Kidney (tissue), 13 donors: ENCODE measurements at regions not wholly inside any gene's neighbourhood (a gene's known extent, or its start where the extent isn't known, plus 50 kb on each side); places are given as distances from the start of the nearest gene placed in this dataset.

Experiments used
- DNase-seq, 5 donors: peaks; one replicate each; pipeline ENCODE4 v3.0.0-alpha.2; 2013 to 2020
- FAIRE-seq: peaks from 2 replicates; lab custom pipeline; 2012; peaks lifted over from hg19 to GRCh38; lab: Jason Lieb, UNC
- H3K27ac ChIP-seq, 2 donors: one replicate each; pipeline ENCODE4 v1.7.0; 2013; ENCODE audit warnings: low read depth in 2 of 2, low read length in 2 of 2, inconsistent platforms in 1 of 2
- H3K27me3 ChIP-seq: one replicate; pipeline ENCODE4 v1.7.1; 2013; ENCODE audit warnings: low read length, inconsistent platforms; ENCODE audit not compliant: control insufficient read depth, insufficient read depth
- H3K36me3 ChIP-seq, 3 donors: one replicate each; pipeline versions ENCODE4 v1.7.0 to v1.7.1; 2013; ENCODE audit warnings: low read length in 3 of 3, control low read depth in 1 of 3, inconsistent platforms in 1 of 3; ENCODE audit not compliant: insufficient read depth in 3 of 3, control insufficient read depth in 2 of 3
- H3K4me1 ChIP-seq, 3 donors: one replicate each; pipeline versions ENCODE4 v1.7.0 to v1.7.1; 2013; ENCODE audit warnings: low read length in 3 of 3, inconsistent platforms in 1 of 3, low read depth in 1 of 3; ENCODE audit not compliant: control insufficient read depth in 2 of 3, insufficient read depth in 2 of 3
- H3K4me3 ChIP-seq, 3 donors: one replicate each; pipeline versions ENCODE4 v1.7.0 to v1.8.1; 2013; ENCODE audit warnings: low read length in 3 of 3, control low read depth in 1 of 3, inconsistent platforms in 1 of 3
- H3K9ac ChIP-seq, 3 donors: one replicate each; pipeline versions ENCODE4 v1.7.0 to v1.7.1; 2013; ENCODE audit warnings: low read length in 3 of 3, control low read depth in 1 of 3, inconsistent platforms in 1 of 3
- H3K9me3 ChIP-seq, 3 donors: one replicate each; pipeline versions ENCODE4 v1.7.0 to v1.7.1; 2013; ENCODE audit warnings: low read length in 3 of 3, control low read depth in 1 of 3, inconsistent platforms in 1 of 3; ENCODE audit not compliant: control insufficient read depth in 2 of 3, insufficient read depth in 1 of 3
- CTCF ChIP-seq: IDR thresholded peaks from 3 replicates; pipeline ENCODE4 v1.5.1; 2012; ENCODE audit warnings: mild to moderate bottlenecking, moderate library complexity, borderline replicate concordance; ENCODE audit not compliant: insufficient read depth; ENCODE audit errors: extremely low read depth
- intact Hi-C: fragments of 100-400 bp; cut with DNase I; formaldehyde crosslinking; loops from one replicate; pipeline ENCODE4 v1.11.1; 2022
- donor health status: control.
- donor health status: control.
- donor health status: control.
- donor health status: control.
- donor health status: control.
- donor health status: DM: yes; HTN: yes; CAD: no.
- donor health status: Normal renal cell carcinoma (clear cell type).

DNA sequence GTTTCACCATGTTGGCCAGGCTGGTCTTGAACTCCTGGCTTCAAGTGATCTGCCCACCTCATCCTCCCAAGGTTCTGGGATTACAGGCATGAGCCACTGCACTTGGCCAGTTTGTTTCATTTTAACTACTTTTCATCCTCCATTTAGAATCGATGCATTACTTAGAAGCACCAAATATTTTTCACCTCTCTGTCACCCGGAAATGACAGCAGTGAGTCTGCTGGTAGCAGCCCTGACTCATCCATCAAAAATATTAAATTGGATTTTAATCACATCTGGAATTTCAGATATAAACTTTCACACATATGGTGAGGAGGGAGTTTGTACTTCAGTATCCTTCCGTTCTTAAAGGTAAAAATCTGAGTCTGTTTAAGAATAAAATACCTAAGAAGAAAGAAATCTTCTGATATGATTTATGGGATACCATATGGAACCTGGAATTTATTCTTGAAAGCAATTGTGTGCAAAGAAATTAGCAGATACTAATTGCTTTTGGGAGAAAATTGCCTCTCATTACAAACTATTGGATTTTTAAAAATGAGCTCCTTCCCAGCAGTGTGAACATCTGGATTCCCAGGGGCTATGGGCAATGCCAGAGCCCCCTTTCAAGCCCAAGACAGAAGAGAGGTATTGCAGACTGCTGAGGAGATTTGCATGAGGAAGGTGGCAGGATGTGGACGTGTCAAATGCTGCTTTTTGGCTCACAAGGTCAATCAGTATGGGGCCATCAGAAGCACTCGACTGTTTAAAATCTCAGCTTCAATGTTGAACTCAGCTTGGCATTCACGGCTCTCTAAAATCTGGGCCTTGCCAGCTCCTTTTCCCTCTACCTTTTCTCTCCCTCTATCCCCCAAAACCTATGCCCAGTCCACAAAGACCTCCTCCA is 279.5 kb upstream of the SIX2 start:
- Histone ChIP-seq H3K36me3 (no peaks in the 10 kb centered on the region), H3K27me3 (no peaks in the 10 kb centered on the region), H3K27ac (no peak overlapping the region), H3K4me3 (no peak overlapping the region), H3K9ac (no peak overlapping the region), H3K9me3 (no peaks in the 10 kb centered on the region), H3K4me1 (no peaks in the 10 kb centered on the region)
- FAIRE-seq: no peak
- TF ChIP-seq CTCF: no peak
- DNase-seq: no peak
- intact Hi-C loops: no loop called here

DNA sequence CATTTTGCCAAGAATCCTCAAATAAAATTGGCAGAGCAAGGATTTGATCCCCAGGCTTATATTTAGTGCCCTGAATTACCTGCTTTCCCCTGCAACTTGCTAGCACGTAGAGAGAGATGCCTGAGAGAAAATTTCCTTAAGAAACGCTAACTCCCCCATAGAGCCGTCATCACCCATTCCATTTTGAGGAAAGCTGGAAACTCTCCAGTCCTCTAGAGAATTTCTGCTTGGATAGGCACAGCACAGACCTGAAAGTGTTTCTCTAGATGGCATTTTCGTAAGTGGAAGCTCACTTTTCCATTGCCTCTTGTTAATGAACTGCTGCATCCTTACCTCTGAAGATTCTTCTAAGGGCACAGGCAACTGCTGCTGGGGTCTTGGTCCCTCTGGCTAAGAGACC is 277.8 kb upstream of the SIX2 start:
- H3K27me3 ChIP-seq: no peaks in the 10 kb centered on the region
- no peaks in the 10 kb centered on the region for H3K36me3 ChIP-seq
- H3K4me3 ChIP-seq: no peak overlapping the region
- no peak for TF ChIP-seq CTCF
- no peak overlapping the region for H3K27ac ChIP-seq
- no peak overlapping the region for H3K9ac ChIP-seq
- no peaks in the 10 kb centered on the region for H3K9me3 ChIP-seq
- intact Hi-C loops: no loop called here
- FAIRE-seq: no peak
- DNase-seq: peak in 2 of 5 donors; percentile 33 to 42
- H3K4me1 ChIP-seq: no peaks in the 10 kb centered on the region

GRCh38 chr2:45285771-45286390 is 276.6 kb upstream of the SIX2 start:
- Histone ChIP-seq H3K4me1 (no peaks in the 10 kb centered on the region), H3K9ac (no peak overlapping the region), H3K27me3 (peaks cover 2% of the 10 kb centered on the region), H3K4me3 (no peak overlapping the region), H3K9me3 (no peaks in the 10 kb centered on the region), H3K27ac (no peak overlapping the region), H3K36me3 (no peaks in the 10 kb centered on the region)
- no peak for TF ChIP-seq CTCF
- DNase-seq: no peak
- intact Hi-C loops: no loop called here
- no peak for FAIRE-seq
